Left ventricle myocardium inferior (tissue), 1 donor: ENCODE measurements at regions not wholly inside any gene's neighbourhood (a gene's known extent, or its start where the extent isn't known, plus 50 kb on each side); places are given as distances from the start of the nearest gene placed in this dataset.

Experiments
- DNase-seq: peaks from one replicate; pipeline ENCODE4 v3.0.0-alpha.2; 2020
- H3K27ac ChIP-seq: fragments of 200-600 bp; replicated peaks from 2 replicates; pipeline ENCODE4 v1.8.0; 2021
- H3K27me3 ChIP-seq: fragments of 200-600 bp; 2 replicates; pipeline ENCODE4 v1.8.0; 2021; ENCODE audit warnings: low read depth
- H3K36me3 ChIP-seq: fragments of 200-600 bp; 2 replicates; pipeline ENCODE4 v1.8.0; 2021
- H3K4me1 ChIP-seq: fragments of 200-600 bp; 2 replicates; pipeline ENCODE4 v1.8.0; 2021
- H3K4me3 ChIP-seq: fragments of 200-600 bp; 2 replicates; pipeline ENCODE4 v1.8.0; 2021; ENCODE audit warnings: mild to moderate bottlenecking, moderate library complexity
- H3K9me3 ChIP-seq: fragments of 200-600 bp; replicated peaks from 2 replicates; pipeline ENCODE4 v1.8.0; 2021
- CTCF ChIP-seq: fragments of 200-600 bp; IDR thresholded peaks from 2 replicates; pipeline ENCODE4 v1.8.0; 2021; ENCODE audit warnings: antibody characterized with exemption, mild to moderate bottlenecking, borderline replicate concordance
- intact Hi-C: fragments of 100-400 bp; cut with micrococcal nuclease; formaldehyde crosslinking; loops from one replicate; pipeline ENCODE4 v1.11.0; 2022
- donor health status: DM: no; HTN: yes; CAD: no; lungs with severe emphysema.

GRCh38 chr1:30138891-30139290 is 584.5 kb downstream of the MATN1 start:
- peaks cover 82% of the 10 kb centered on the region for H3K27me3 ChIP-seq
- H3K36me3 ChIP-seq: no peaks in the 10 kb centered on the region
- H3K4me3 ChIP-seq: no peak overlapping the region
- no peak overlapping the region for H3K27ac ChIP-seq
- H3K4me1 ChIP-seq: no peaks in the 10 kb centered on the region
- peaks cover 6% of the 10 kb centered on the region for H3K9me3 ChIP-seq
- no peak for TF ChIP-seq CTCF
- no peak for DNase-seq
- intact Hi-C loops: no loop called here

GRCh38 chr1:30137001-30137400 is 586.4 kb downstream of the MATN1 start:
- no peak for DNase-seq
- intact Hi-C loops: no loop called here
- Histone ChIP-seq H3K27ac (no peak overlapping the region), H3K9me3 (peaks cover 6% of the 10 kb centered on the region), H3K4me1 (no peaks in the 10 kb centered on the region), H3K36me3 (no peaks in the 10 kb centered on the region), H3K4me3 (no peak overlapping the region), H3K27me3 (peaks cover 75% of the 10 kb centered on the region)
- no peak for TF ChIP-seq CTCF

GRCh38 chr1:30135698-30136097 is 587.7 kb downstream of the MATN1 start:
- DNase-seq: no peak

GRCh38 chr1:30134466-30135217 is 588.7 kb downstream of the MATN1 start:
- Histone ChIP-seq H3K27me3 (peaks cover 83% of the 10 kb centered on the region), H3K36me3 (no peaks in the 10 kb centered on the region), H3K4me1 (peaks cover under 1% of the 10 kb centered on the region), H3K27ac (no peak overlapping the region), H3K9me3 (peaks cover 6% of the 10 kb centered on the region), H3K4me3 (no peak overlapping the region)
- no peak for TF ChIP-seq CTCF
- DNase-seq: no peak
- intact Hi-C loops: no loop called here

More at GRCh38 chr1:30135698-30136097, 587.7 kb downstream of the MATN1 start:
- intact Hi-C loops: no loop called here
- TF ChIP-seq CTCF: no peak
- H3K27me3 ChIP-seq: peaks cover 82% of the 10 kb centered on the region
- H3K9me3 ChIP-seq: peaks cover 6% of the 10 kb centered on the region
- H3K36me3 ChIP-seq: no peaks in the 10 kb centered on the region
- H3K4me3 ChIP-seq: no peak overlapping the region
- no peak overlapping the region for H3K27ac ChIP-seq
- H3K4me1 ChIP-seq: no peaks in the 10 kb centered on the region

- no peak for TF ChIP-seq CTCF
- Histone ChIP-seq H3K4me1 (peaks cover 4% of the 10 kb centered on the region), H3K27ac (no peak overlapping the region), H3K9me3 (peaks cover 6% of the 10 kb centered on the region), H3K4me3 (no peak overlapping the region), H3K36me3 (no peaks in the 10 kb centered on the region), H3K27me3 (peaks cover 75% of the 10 kb centered on the region)
- no peak for DNase-seq
- intact Hi-C loops: no loop called here
Measured at GRCh38 chr1:30133414-30134055, 589.9 kb downstream of the MATN1 start.
